ENCODE measurements at regions not wholly inside any gene's neighbourhood (a gene's known extent, or its start where the extent isn't known, plus 50 kb on each side); places are given as distances from the start of the nearest gene placed in this dataset.

DNA sequence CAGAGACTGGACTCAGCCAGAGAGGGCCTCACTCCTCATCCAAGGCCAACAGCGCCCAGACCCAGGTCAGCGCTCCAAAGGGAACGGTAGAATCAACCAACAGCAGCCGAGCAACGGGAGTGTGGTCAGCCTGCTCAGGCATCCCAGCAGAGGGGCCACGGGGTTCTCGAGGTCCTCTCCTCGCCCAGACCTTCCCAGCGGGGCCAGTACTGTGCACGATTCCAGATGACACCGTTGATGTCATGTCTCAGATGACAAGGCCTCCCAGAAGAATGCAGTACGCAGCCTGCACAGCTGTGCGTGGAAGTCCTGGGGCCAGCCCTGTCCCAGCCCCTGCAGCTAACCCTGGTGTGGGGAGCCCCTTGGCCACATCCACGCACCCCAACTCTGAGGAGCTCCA is 141.0 kb upstream of the PPP1R26 start:
- TF ChIP-seq, protein P1, sequence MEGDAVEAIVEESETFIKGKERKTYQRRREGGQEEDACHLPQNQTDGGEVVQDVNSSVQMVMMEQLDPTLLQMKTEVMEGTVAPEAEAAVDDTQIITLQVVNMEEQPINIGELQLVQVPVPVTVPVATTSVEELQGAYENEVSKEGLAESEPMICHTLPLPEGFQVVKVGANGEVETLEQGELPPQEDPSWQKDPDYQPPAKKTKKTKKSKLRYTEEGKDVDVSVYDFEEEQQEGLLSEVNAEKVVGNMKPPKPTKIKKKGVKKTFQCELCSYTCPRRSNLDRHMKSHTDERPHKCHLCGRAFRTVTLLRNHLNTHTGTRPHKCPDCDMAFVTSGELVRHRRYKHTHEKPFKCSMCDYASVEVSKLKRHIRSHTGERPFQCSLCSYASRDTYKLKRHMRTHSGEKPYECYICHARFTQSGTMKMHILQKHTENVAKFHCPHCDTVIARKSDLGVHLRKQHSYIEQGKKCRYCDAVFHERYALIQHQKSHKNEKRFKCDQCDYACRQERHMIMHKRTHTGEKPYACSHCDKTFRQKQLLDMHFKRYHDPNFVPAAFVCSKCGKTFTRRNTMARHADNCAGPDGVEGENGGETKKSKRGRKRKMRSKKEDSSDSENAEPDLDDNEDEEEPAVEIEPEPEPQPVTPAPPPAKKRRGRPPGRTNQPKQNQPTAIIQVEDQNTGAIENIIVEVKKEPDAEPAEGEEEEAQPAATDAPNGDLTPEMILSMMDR (IDR thresholded peaks at IDR 0.05) = no peak
- Histone ChIP-seq H3K4me1 (no peaks in the 10 kb centered on the region), H3K9me3 (peaks cover 0 to 2% of the 10 kb centered on the region in 2 donors), H3K4me3 (no peak overlapping the region), H3K27ac (no peak overlapping the region), H3K36me3 (no peaks in the 10 kb centered on the region), H3K27me3 (peaks cover 0 to 19% of the 10 kb centered on the region in 2 donors)
- ATAC-seq = no peak
- peak in 1 of 4 donors; percentile 20 for DNase-seq
- intact Hi-C loops (cut with DNase I) = no loop called here

- TF ChIP-seq, protein P1 (IDR thresholded peaks at IDR 0.05) = no peak
- no peaks in the 10 kb centered on the region for H3K36me3 ChIP-seq
- no peaks in the 10 kb centered on the region for H3K4me1 ChIP-seq
- intact Hi-C loops (cut with DNase I) = no loop called here
- DNase-seq (peak in 2 of 4 donors; percentile 12 to 57), ATAC-seq (no peak)
- peaks cover 0 to 28% of the 10 kb centered on the region in 2 donors for H3K27me3 ChIP-seq
- H3K27ac ChIP-seq = no peak overlapping the region
- no peaks in the 10 kb centered on the region for H3K9me3 ChIP-seq
- H3K4me3 ChIP-seq = no peak overlapping the region
Observed at GRCh38 chr9:135339378-135339973, 140.1 kb upstream of the PPP1R26 start.

GRCh38 chr9:135340143-135340655 is 139.4 kb upstream of the PPP1R26 start:
- H3K4me3 ChIP-seq = no peak overlapping the region
- intact Hi-C loops (cut with DNase I) = no loop called here
- H3K36me3 ChIP-seq = no peaks in the 10 kb centered on the region
- no peak overlapping the region for H3K27ac ChIP-seq
- no peaks in the 10 kb centered on the region for H3K4me1 ChIP-seq
- ATAC-seq (no peak), DNase-seq (peak in 1 of 4 donors; percentile 49)
- peaks cover 0 to 35% of the 10 kb centered on the region in 2 donors for H3K27me3 ChIP-seq
- no peaks in the 10 kb centered on the region for H3K9me3 ChIP-seq
- TF ChIP-seq, protein P1 (IDR thresholded peaks at IDR 0.05) = no peak

DNA sequence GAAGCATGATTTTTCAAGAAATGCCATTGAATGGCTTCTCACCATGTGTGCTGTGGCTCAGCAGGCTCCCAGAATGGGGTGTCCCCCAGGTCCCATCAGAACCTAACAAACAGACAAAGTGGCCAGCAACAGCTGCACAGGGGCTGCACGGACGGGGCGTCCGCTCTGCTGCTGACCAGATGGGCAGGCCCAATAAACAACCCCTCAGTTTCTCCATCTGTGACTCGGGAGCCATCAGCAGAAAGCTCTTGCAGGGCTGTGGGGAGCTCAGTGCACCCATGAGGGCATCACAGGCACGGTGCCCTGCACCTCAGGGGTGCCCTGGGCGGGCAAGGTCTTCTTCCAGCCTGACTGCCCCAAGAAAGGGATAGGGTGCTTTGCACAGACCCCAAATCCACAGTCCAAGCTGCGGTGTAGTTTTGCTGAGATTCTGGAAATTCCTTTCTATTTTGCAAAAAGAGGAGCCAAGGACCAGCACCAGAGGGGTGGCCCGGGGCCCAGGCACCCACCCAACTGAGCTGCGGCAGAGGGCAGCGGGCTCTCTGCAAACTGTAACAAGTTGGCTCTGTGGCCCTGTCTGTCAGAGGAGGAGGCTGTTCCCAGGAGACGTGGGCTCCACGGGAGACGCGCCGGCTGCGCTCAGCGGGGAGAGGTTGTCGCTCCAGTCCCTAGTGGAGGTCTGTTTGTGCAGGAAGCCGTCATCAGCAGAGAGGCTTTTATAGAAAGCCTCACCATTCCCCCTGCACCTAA is 138.7 kb upstream of the PPP1R26 start:
- H3K36me3 ChIP-seq = no peaks in the 10 kb centered on the region
- TF ChIP-seq, protein P1 (IDR thresholded peaks at IDR 0.05) = no peak
- intact Hi-C loops (cut with DNase I) = no loop called here

DNA sequence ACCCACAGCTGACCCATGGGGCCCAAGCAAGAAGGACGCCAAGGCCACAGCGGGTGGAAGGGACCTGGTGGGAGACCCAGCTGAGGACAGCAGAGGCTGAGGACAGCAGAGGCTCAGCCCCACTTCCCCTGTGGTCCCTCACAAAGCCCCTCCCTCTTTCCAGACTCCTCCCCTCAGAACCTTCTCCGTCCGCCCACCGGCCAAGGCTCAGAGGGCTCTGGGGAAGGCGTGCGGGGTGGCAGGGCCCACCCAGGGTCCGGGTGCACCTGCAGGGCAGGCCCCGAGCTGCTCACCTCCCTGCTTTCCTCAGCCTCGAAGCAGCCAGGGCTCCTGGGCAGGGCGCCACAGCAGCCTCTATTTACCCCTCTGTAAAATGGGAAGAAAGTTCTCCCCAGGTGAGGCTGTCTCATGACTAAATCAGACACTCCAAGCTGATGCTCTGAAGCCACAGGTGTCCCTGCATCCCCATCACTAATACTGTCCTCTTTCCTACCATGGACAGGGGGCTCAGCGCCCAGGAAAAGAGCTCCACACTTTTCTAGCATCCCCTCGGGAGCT is 137.9 kb upstream of the PPP1R26 start:
- TF ChIP-seq, protein P1 (IDR thresholded peaks at IDR 0.05) = no peak
- ATAC-seq = no peak
- H3K4me1 ChIP-seq = no peaks in the 10 kb centered on the region
- H3K9me3 ChIP-seq = no peaks in the 10 kb centered on the region
- intact Hi-C loops (cut with DNase I) = loop anchor here in 1 of 2 donors (2.0 kb wide), 1 partner anchor 255 kb away; the partner anchor contains the start of gene OLFM1
- H3K4me3 ChIP-seq = no peak overlapping the region
- H3K27ac ChIP-seq = no peak overlapping the region
- peaks cover 0 to 50% of the 10 kb centered on the region in 2 donors for H3K27me3 ChIP-seq
- peak in 1 of 4 donors; percentile 64 for DNase-seq
- no peaks in the 10 kb centered on the region for H3K36me3 ChIP-seq

More for the DNA sequence above, 138.7 kb upstream of the PPP1R26 start:
- Histone ChIP-seq H3K27ac (no peak overlapping the region), H3K9me3 (no peaks in the 10 kb centered on the region), H3K4me1 (no peaks in the 10 kb centered on the region), H3K4me3 (no peak overlapping the region), H3K27me3 (peaks cover 0 to 42% of the 10 kb centered on the region in 2 donors)
- ATAC-seq (no peak), DNase-seq (peak in 2 of 4 donors; percentile 14 to 54)
